ENCODE measurements at regions not wholly inside any gene's neighbourhood (a gene's known extent, or its start where the extent isn't known, plus 50 kb on each side); places are given as distances from the start of the nearest gene placed in this dataset.

- Histone ChIP-seq H3K79me2 (ENCODE audit: insufficient read depth, low read length) (peaks cover 2% of the 10 kb centered on the region; the same call in 1 of the 2 replicates), H2BK12ac (ENCODE audit: insufficient read length, low read depth, low read length) (no peak overlapping the region), H3K23me2 (ENCODE audit: insufficient read length, low read depth, low read length, poor library complexity, severe bottlenecking) (no peaks in the 10 kb centered on the region), H4K5ac (ENCODE audit: insufficient read length, low read depth, low read length) (no peak overlapping the region), H4K91ac (ENCODE audit: insufficient read length, low read depth, low read length) (no peak overlapping the region), H3K4ac (ENCODE audit: low read depth, low read length) (no peak overlapping the region), H2AK5ac (ENCODE audit: insufficient read length, low read length) (no peak overlapping the region), H3K27me3 (ENCODE audit: insufficient read depth, low read length) (no peaks in the 10 kb centered on the region), H2BK5ac (ENCODE audit: insufficient read length, low read length) (no peak overlapping the region), H2BK15ac (ENCODE audit: low read depth, low read length) (no peak overlapping the region), H3K79me1 (ENCODE audit: insufficient read depth, low read depth, low read length, poor library complexity, severe bottlenecking) (no peaks in the 10 kb centered on the region), H3K4me1 (ENCODE audit: insufficient read depth, low read length) (no peaks in the 10 kb centered on the region), H3K4me2 (ENCODE audit: insufficient read depth, insufficient read length, low read length) (no peak overlapping the region), H3K14ac (ENCODE audit: insufficient read depth, low read length) (no peak overlapping the region), H3K23ac (ENCODE audit: insufficient read length, low read depth, low read length) (no peak overlapping the region), H3K9me3 (ENCODE audit: control insufficient read depth, low read depth, low read length) (no peaks in the 10 kb centered on the region), H3K27ac (ENCODE audit: insufficient read length, low read depth, low read length) (no peak overlapping the region), H4K8ac (replicated peaks; ENCODE audit: insufficient read length, low read depth, low read length) (no peak overlapping the region), H3K56ac (ENCODE audit: insufficient read length, low read depth, low read length) (no peak overlapping the region), H2AFZ (ENCODE audit: low read length) (no peak overlapping the region), H3T11ph (ENCODE audit: low read length) (no peak overlapping the region), H3K18ac (ENCODE audit: insufficient read length, low read depth, low read length) (no peak overlapping the region), H2BK120ac (ENCODE audit: low read depth, low read length, poor library complexity, severe bottlenecking) (no peak overlapping the region), H2BK20ac (ENCODE audit: low read depth, low read length, poor library complexity, severe bottlenecking) (no peak overlapping the region), H3K9ac (ENCODE audit: extremely low read depth, insufficient read length, low read length) (no peak overlapping the region), H4K20me1 (ENCODE audit: control insufficient read depth, insufficient read depth, insufficient read length) (no peaks in the 10 kb centered on the region)
- WGBS (ENCODE audit: extremely low coverage, insufficient read length, low lambda C conversion rate), result no CpG with 5 or more reads among the region's 2 CpGs
- Mint-ChIP-seq H3K4me1 (no peaks in the 10 kb centered on the region), H3K27ac (no peak overlapping the region), H3K27me3 (ENCODE audit: low read depth) (no peaks in the 10 kb centered on the region), H3K9me3 (no peaks in the 10 kb centered on the region), H3K4me3 (no peak overlapping the region), H3K36me3 (ENCODE audit: insufficient read depth in 1 of 3, low read depth in 3 of 3) (no peaks in the 10 kb centered on the region)
- DNase-seq, result no peak
- TF ChIP-seq CTCF (conservative IDR thresholded peaks at IDR 0.05), result no peak
Measured at GRCh38 chr18:56136105-56136504, 502.3 kb downstream of the TXNL1 start.
